Lower lobe of right lung (tissue), 2 donors: ENCODE measurements at regions not wholly inside any gene's neighbourhood (a gene's known extent, or its start where the extent isn't known, plus 50 kb on each side); places are given as distances from the start of the nearest gene placed in this dataset.
A peak's percentile ranks its signal among the peaks of the same experiment; 100 is the strongest.

Experiments
- ATAC-seq, 2 donors: fragments of 200-7000 bp; cut with Tn5 transposase; one replicate each; pipeline ENCODE4 v1.9.1; 2020 to 2022; ENCODE audit warnings: mild to moderate bottlenecking in 2 of 2, moderate library complexity in 2 of 2
- DNase-seq: peaks from one replicate; pipeline ENCODE4 v3.0.0-alpha.2; 2020
- H3K27ac ChIP-seq: fragments of 200-600 bp; one replicate; pipeline ENCODE4 v1.8.0; 2022
- H3K27me3 ChIP-seq: fragments of 200-600 bp; one replicate; pipeline ENCODE4 v1.8.0; 2022; ENCODE audit warnings: low read depth
- H3K36me3 ChIP-seq: fragments of 200-600 bp; one replicate; pipeline ENCODE4 v1.8.0; 2022; ENCODE audit warnings: mild to moderate bottlenecking
- H3K4me1 ChIP-seq: fragments of 200-600 bp; one replicate; pipeline ENCODE4 v1.8.0; 2022
- H3K4me3 ChIP-seq: fragments of 200-600 bp; one replicate; pipeline ENCODE4 v1.8.0; 2022; ENCODE audit warnings: mild to moderate bottlenecking
- H3K9me3 ChIP-seq: fragments of 200-600 bp; one replicate; pipeline ENCODE4 v1.8.0; 2022
- CTCF ChIP-seq: fragments of 200-600 bp; IDR thresholded peaks from one replicate; pipeline ENCODE4 v1.8.0; 2022; ENCODE audit warnings: antibody characterized with exemption, mild to moderate bottlenecking
- intact Hi-C: fragments of 100-400 bp; cut with DNase I; formaldehyde crosslinking; loops from one replicate; pipeline ENCODE4 v1.11.0; 2022
- donor health status: DM: no; HTN: yes; CAD: no; lungs with severe emphysema.

- DNase-seq = no peak
- H3K9me3 ChIP-seq = no peaks in the 10 kb centered on the region
- no peaks in the 10 kb centered on the region for H3K27me3 ChIP-seq
- no peak overlapping the region for H3K4me3 ChIP-seq
- H3K4me1 ChIP-seq = no peaks in the 10 kb centered on the region
- no peak for ATAC-seq
- no peak overlapping the region for H3K27ac ChIP-seq
- no peak for TF ChIP-seq CTCF
- H3K36me3 ChIP-seq = no peaks in the 10 kb centered on the region
- intact Hi-C loops = no loop called here
These were observed 114.3 kb upstream of the GALNT17 start for GRCh38 chr7:71017602-71018001.

GRCh38 chr7:71019706-71020105 lies 112.2 kb upstream of the GALNT17 start:
- peak overlapping the region; percentile 36 for H3K27ac ChIP-seq
- ATAC-seq (peak in 1 of 2 donors; percentile 57), DNase-seq (no peak)

GRCh38 chr7:71021131-71021530 lies 110.8 kb upstream of the GALNT17 start:
- ATAC-seq = no peak
- no peaks in the 10 kb centered on the region for H3K36me3 ChIP-seq
- no peak for DNase-seq

More at GRCh38 chr7:71019706-71020105, 112.2 kb upstream of the GALNT17 start:
- Histone ChIP-seq H3K9me3 (no peaks in the 10 kb centered on the region), H3K36me3 (no peaks in the 10 kb centered on the region), H3K27me3 (no peaks in the 10 kb centered on the region), H3K4me1 (no peaks in the 10 kb centered on the region), H3K4me3 (no peak overlapping the region)
- intact Hi-C loops = no loop called here
- no peak for TF ChIP-seq CTCF

GRCh38 chr7:71026680-71027079 lies 105.3 kb upstream of the GALNT17 start:
- H3K4me3 ChIP-seq = no peak overlapping the region
- H3K36me3 ChIP-seq = no peaks in the 10 kb centered on the region
- H3K27me3 ChIP-seq = no peaks in the 10 kb centered on the region
- no peak for DNase-seq
- H3K4me1 ChIP-seq = no peaks in the 10 kb centered on the region
- no peak overlapping the region for H3K27ac ChIP-seq
- no peak for TF ChIP-seq CTCF
- H3K9me3 ChIP-seq = no peaks in the 10 kb centered on the region
- intact Hi-C loops = no loop called here
- ATAC-seq = no peak

More at GRCh38 chr7:71021131-71021530, 110.8 kb upstream of the GALNT17 start:
- H3K4me3 ChIP-seq = no peak overlapping the region
- no peak for TF ChIP-seq CTCF
- H3K4me1 ChIP-seq = no peaks in the 10 kb centered on the region
- H3K27me3 ChIP-seq = no peaks in the 10 kb centered on the region
- H3K27ac ChIP-seq = no peak overlapping the region
- H3K9me3 ChIP-seq = no peaks in the 10 kb centered on the region
- intact Hi-C loops = no loop called here

- no peak for DNase-seq
- Histone ChIP-seq H3K36me3 (no peaks in the 10 kb centered on the region), H3K4me3 (no peak overlapping the region), H3K9me3 (no peaks in the 10 kb centered on the region), H3K4me1 (no peaks in the 10 kb centered on the region), H3K27ac (no peak overlapping the region), H3K27me3 (no peaks in the 10 kb centered on the region)
- intact Hi-C loops = no loop called here
- ATAC-seq = no peak
- TF ChIP-seq CTCF = no peak
These were observed 97.7 kb upstream of the GALNT17 start for GRCh38 chr7:71034243-71034642.

GRCh38 chr7:71042591-71042990 lies 89.4 kb upstream of the GALNT17 start:
- Histone ChIP-seq H3K4me1 (no peaks in the 10 kb centered on the region), H3K27me3 (no peaks in the 10 kb centered on the region), H3K4me3 (no peak overlapping the region), H3K9me3 (no peaks in the 10 kb centered on the region), H3K36me3 (no peaks in the 10 kb centered on the region), H3K27ac (no peak overlapping the region)
- DNase-seq = no peak
- no peak for ATAC-seq
- TF ChIP-seq CTCF = no peak
- intact Hi-C loops = no loop called here
